ENCODE measurements at regions not wholly inside any gene's neighbourhood (a gene's known extent, or its start where the extent isn't known, plus 50 kb on each side); places are given as distances from the start of the nearest gene placed in this dataset.

GRCh38 chr19:27868007-27868406 is 1344.9 kb downstream of the UQCRFS1 start (continued):
- TF ChIP-seq ARID4B (CRISPR knock-in tag; IDR thresholded peaks at IDR 0.05; ENCODE audit: borderline replicate concordance) = no peak

- Mint-ChIP-seq H3K27ac (no peak overlapping the region), H3K27me3 (ENCODE audit: low read depth) (peaks cover 26% of the 10 kb centered on the region), H3K9me3 (peaks cover 66% of the 10 kb centered on the region), H3K4me1 (no peaks in the 10 kb centered on the region), H3K36me3 (peaks cover 66% of the 10 kb centered on the region), H3K4me3 (no peak overlapping the region)
- ChIA-PET CTCF (no interaction called here), POLR2A (no interaction called here)
- TF ChIP-seq ZNF317 (CRISPR knock-in tag; IDR thresholded peaks at IDR 0.05; ENCODE audit: borderline replicate concordance, low read depth) (no peak), ZNF263 (CRISPR knock-in tag; IDR thresholded peaks at IDR 0.05; ENCODE audit: low read depth) (no peak), CREM (CRISPR knock-in tag; IDR thresholded peaks at IDR 0.05) (no peak), ZNF219 (CRISPR knock-in tag; IDR thresholded peaks at IDR 0.05; ENCODE audit: borderline replicate concordance) (no peak), ZNF232 (CRISPR knock-in tag; IDR thresholded peaks at IDR 0.05) (no peak), ZNF671 (CRISPR knock-in tag; IDR thresholded peaks at IDR 0.05) (no peak), RORB (CRISPR knock-in tag; IDR thresholded peaks at IDR 0.05) (no peak), ZMAT4 (CRISPR knock-in tag; IDR thresholded peaks at IDR 0.05) (no peak), AR (CRISPR knock-in tag; IDR thresholded peaks at IDR 0.05) (no peak), TEAD1 (CRISPR knock-in tag; IDR thresholded peaks at IDR 0.05) (no peak), NR3C1 (CRISPR knock-in tag; conservative IDR thresholded peaks at IDR 0.05; ENCODE audit: low read depth) (no peak), IRF1 (CRISPR knock-in tag; IDR thresholded peaks at IDR 0.05) (no peak), MXD4 (CRISPR knock-in tag; IDR thresholded peaks at IDR 0.05; ENCODE audit: borderline replicate concordance) (no peak), ZBTB43 (CRISPR knock-in tag; IDR thresholded peaks at IDR 0.05) (no peak)
- ATAC-seq (no peak), DNase-seq (ENCODE audit: low spot score) (no peak)
Measured at GRCh38 chr19:27865927-27866777, 1346.8 kb downstream of the UQCRFS1 start.

Data from WTC11 (cell line).